MM.1S (cell line): ENCODE measurements at regions not wholly inside any gene's neighbourhood (a gene's known extent, or its start where the extent isn't known, plus 50 kb on each side); places are given as distances from the start of the nearest gene placed in this dataset.

Experiments
- DNase-seq: peaks from one replicate; pipeline ENCODE4 v3.0.0-alpha.2; 2015
- H2AFZ ChIP-seq: fragments of 300-600 bp; sonication (generic); 2 replicates; pipeline ENCODE4 v1.6.0; 2016; ENCODE audit warnings: antibody characterized with exemption, low read length
- H3F3A ChIP-seq: fragments of 300-600 bp; sonication (generic); 2 replicates; pipeline ENCODE4 v1.6.1; 2016; ENCODE audit warnings: mild to moderate bottlenecking, antibody characterized with exemption, low read length, moderate library complexity, mixed read lengths; ENCODE audit not compliant: insufficient read depth
- H3K27ac ChIP-seq: fragments of 300-600 bp; sonication (generic); 2 replicates; pipeline ENCODE4 v1.5.1; 2016; ENCODE audit warnings: mild to moderate bottlenecking, low read length
- H3K27me3 ChIP-seq: fragments of 300-600 bp; sonication (generic); replicated peaks from 2 replicates; pipeline ENCODE4 v1.6.0; 2016; ENCODE audit warnings: low read length; ENCODE audit not compliant: insufficient read depth
- H3K36me3 ChIP-seq: fragments of 300-600 bp; sonication (generic); replicated peaks from 2 replicates; pipeline ENCODE4 v1.6.1; 2016; ENCODE audit warnings: mild to moderate bottlenecking, low read length, mixed read lengths; ENCODE audit not compliant: insufficient read depth
- H3K4me1 ChIP-seq: fragments of 300-600 bp; sonication (generic); 2 replicates; pipeline ENCODE4 v1.6.1; 2016; ENCODE audit warnings: low read length, mixed read lengths
- H3K4me2 ChIP-seq: fragments of 300-600 bp; sonication (generic); 2 replicates; pipeline ENCODE4 v1.6.0; 2016; ENCODE audit warnings: low read depth, low read length
- H3K4me3 ChIP-seq: fragments of 300-600 bp; sonication (generic); 2 replicates; pipeline ENCODE4 v1.5.1; 2016; ENCODE audit warnings: low read length, mixed read lengths
- H3K79me2 ChIP-seq: fragments of 300-600 bp; sonication (generic); 2 replicates; pipeline ENCODE4 v1.6.1; 2016; ENCODE audit warnings: mixed run types, low read length, mixed read lengths
- H3K9ac ChIP-seq: fragments of 300-600 bp; sonication (generic); 2 replicates; pipeline ENCODE4 v1.6.1; 2016; ENCODE audit warnings: low read length, mixed read lengths
- H3K9me2 ChIP-seq: fragments of 300-600 bp; sonication (generic); replicated peaks from 2 replicates; pipeline ENCODE4 v1.6.1; 2016; ENCODE audit warnings: mild to moderate bottlenecking, low read length, mixed read lengths; ENCODE audit not compliant: insufficient read depth
- H3K9me3 ChIP-seq: fragments of 300-600 bp; sonication (generic); replicated peaks from 2 replicates; pipeline ENCODE4 v1.6.1; 2016; ENCODE audit warnings: mild to moderate bottlenecking, low read length, mixed read lengths; ENCODE audit not compliant: insufficient read depth
- H4K20me1 ChIP-seq: fragments of 300-600 bp; sonication (generic); 2 replicates; pipeline ENCODE4 v1.6.1; 2016; ENCODE audit warnings: mild to moderate bottlenecking, low read length, moderate library complexity, mixed read lengths; ENCODE audit not compliant: insufficient read depth
- EZH2 ChIP-seq: fragments of 300-600 bp; sonication (generic); optimal IDR thresholded peaks from 2 replicates; pipeline ENCODE3; 2017; ENCODE audit warnings: low read depth, mild to moderate bottlenecking, antibody characterized with exemption, low read length, mixed read lengths
- EZH2phosphoT487 ChIP-seq: fragments of 300-600 bp; sonication (generic); IDR thresholded peaks from 2 replicates; pipeline ENCODE4 v1.6.1; 2018; ENCODE audit warnings: antibody characterized with exemption, low read length
- TF ChIP-seq, protein P1 (sequence below): fragments of 300-600 bp; sonication (generic); IDR thresholded peaks from 2 replicates; pipeline ENCODE4 v1.5.1; 2016; ENCODE audit warnings: antibody characterized with exemption, low read length, mixed read lengths

DNA sequence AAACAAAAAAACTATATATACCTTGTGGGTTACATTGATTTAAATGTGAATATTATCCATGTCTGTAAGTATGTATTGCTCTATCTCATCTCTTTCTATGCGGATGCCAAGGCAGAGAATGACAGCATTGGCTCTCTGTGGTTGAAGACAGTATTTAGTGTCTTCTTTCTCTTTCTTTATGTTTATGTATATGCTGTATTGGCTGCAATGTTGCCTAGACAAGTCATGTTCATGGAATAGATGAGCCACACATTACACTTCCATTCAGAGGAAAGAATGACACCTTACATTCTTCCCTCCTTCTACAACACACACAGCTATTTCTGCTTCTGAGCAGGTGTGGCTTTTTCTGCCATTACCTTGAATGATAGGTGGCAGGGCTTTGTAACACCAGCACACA is 639.4 kb upstream of the MIR17HG start:
- H3K4me2 ChIP-seq, result no peak overlapping the region
- no peaks in the 10 kb centered on the region for H3K27me3 ChIP-seq
- H2AFZ ChIP-seq, result no peak overlapping the region
- TF ChIP-seq, protein P1, sequence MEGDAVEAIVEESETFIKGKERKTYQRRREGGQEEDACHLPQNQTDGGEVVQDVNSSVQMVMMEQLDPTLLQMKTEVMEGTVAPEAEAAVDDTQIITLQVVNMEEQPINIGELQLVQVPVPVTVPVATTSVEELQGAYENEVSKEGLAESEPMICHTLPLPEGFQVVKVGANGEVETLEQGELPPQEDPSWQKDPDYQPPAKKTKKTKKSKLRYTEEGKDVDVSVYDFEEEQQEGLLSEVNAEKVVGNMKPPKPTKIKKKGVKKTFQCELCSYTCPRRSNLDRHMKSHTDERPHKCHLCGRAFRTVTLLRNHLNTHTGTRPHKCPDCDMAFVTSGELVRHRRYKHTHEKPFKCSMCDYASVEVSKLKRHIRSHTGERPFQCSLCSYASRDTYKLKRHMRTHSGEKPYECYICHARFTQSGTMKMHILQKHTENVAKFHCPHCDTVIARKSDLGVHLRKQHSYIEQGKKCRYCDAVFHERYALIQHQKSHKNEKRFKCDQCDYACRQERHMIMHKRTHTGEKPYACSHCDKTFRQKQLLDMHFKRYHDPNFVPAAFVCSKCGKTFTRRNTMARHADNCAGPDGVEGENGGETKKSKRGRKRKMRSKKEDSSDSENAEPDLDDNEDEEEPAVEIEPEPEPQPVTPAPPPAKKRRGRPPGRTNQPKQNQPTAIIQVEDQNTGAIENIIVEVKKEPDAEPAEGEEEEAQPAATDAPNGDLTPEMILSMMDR, result no peak
- no peak for TF ChIP-seq EZH2phosphoT487
- TF ChIP-seq EZH2, result no peak
- no peak overlapping the region for H3K9ac ChIP-seq
- H3K4me3 ChIP-seq, result no peak overlapping the region
- H3K79me2 ChIP-seq, result no peaks in the 10 kb centered on the region
- H3K4me1 ChIP-seq, result no peaks in the 10 kb centered on the region
- DNase-seq, result no peak
- no peak overlapping the region for H3K27ac ChIP-seq
- no peaks in the 10 kb centered on the region for H3K9me2 ChIP-seq
- no peaks in the 10 kb centered on the region for H3F3A ChIP-seq
- H4K20me1 ChIP-seq, result no peaks in the 10 kb centered on the region
- H3K9me3 ChIP-seq, result no peaks in the 10 kb centered on the region
- H3K36me3 ChIP-seq, result no peaks in the 10 kb centered on the region

DNA sequence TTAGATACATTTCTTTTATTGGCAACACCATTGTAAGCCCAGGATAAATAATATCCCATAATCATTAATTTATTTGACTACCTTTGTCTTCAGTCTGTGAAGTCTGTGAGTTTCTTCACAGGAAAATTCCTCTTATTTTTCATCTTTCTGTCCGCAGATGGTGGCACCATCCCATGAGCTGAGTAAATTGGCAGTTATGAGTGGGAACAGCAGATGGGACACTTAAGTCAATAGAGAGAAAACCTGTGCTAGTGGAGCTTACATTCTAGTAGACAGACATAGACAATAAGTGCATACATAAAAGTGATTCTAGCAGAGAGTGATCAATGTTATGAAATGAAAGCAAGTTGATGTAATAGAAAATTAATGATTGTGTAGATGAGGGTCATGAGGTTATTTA is 638.2 kb upstream of the MIR17HG start:
- Histone ChIP-seq H3K9me2 (no peaks in the 10 kb centered on the region), H3K9me3 (no peaks in the 10 kb centered on the region), H3K4me1 (no peaks in the 10 kb centered on the region), H3K27me3 (no peaks in the 10 kb centered on the region), H3K79me2 (no peaks in the 10 kb centered on the region), H2AFZ (no peak overlapping the region), H4K20me1 (no peaks in the 10 kb centered on the region), H3K36me3 (no peaks in the 10 kb centered on the region), H3F3A (no peaks in the 10 kb centered on the region), H3K4me3 (no peak overlapping the region), H3K9ac (no peak overlapping the region), H3K4me2 (no peak overlapping the region), H3K27ac (no peak overlapping the region)
- TF ChIP-seq, protein P1, result no peak
- TF ChIP-seq EZH2phosphoT487 (no peak), EZH2 (no peak)
- DNase-seq, result no peak

DNA sequence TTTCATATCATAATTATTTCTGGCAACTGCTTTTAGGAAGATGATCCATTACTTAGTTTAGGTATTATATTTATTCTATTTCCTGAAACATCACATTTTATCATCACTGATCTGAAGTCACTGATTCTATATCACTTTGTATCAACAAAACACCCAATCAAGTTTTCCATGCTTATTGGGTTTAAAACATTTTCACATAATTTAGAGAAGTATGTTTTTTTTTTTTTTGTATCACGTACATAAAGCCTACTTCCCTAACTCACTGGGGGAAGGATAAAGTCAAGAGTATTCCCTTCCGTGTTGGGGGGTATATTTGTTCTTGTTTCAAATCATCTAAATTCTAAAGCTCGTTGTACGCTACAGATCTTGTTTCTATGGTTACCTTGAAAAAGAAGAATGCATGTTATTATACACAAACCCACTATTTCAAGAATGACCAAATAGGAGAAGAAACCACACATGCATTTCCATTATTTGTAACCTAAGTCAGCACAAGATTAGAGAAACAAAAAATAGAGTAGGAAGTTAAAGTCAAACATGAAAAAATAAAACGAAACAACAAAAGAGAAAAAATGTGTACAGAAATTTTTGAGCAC is 637.2 kb upstream of the MIR17HG start:
- H3K4me3 ChIP-seq, result no peak overlapping the region
- TF ChIP-seq EZH2phosphoT487 (no peak), EZH2 (no peak)
- TF ChIP-seq, protein P1, result no peak

More for the DNA sequence above, 637.2 kb upstream of the MIR17HG start:
- H3K9me3 ChIP-seq, result no peaks in the 10 kb centered on the region
- no peaks in the 10 kb centered on the region for H3F3A ChIP-seq
- H3K4me1 ChIP-seq, result no peaks in the 10 kb centered on the region
- H4K20me1 ChIP-seq, result no peaks in the 10 kb centered on the region
- no peak overlapping the region for H2AFZ ChIP-seq
- H3K79me2 ChIP-seq, result no peaks in the 10 kb centered on the region
- no peak for DNase-seq
- H3K9ac ChIP-seq, result no peak overlapping the region
- no peak overlapping the region for H3K4me2 ChIP-seq
- H3K27me3 ChIP-seq, result no peaks in the 10 kb centered on the region
- no peaks in the 10 kb centered on the region for H3K36me3 ChIP-seq
- H3K27ac ChIP-seq, result no peak overlapping the region
- no peaks in the 10 kb centered on the region for H3K9me2 ChIP-seq
